ENCODE measurements at regions not wholly inside any gene's neighbourhood (a gene's known extent, or its start where the extent isn't known, plus 50 kb on each side); places are given as distances from the start of the nearest gene placed in this dataset.

DNA sequence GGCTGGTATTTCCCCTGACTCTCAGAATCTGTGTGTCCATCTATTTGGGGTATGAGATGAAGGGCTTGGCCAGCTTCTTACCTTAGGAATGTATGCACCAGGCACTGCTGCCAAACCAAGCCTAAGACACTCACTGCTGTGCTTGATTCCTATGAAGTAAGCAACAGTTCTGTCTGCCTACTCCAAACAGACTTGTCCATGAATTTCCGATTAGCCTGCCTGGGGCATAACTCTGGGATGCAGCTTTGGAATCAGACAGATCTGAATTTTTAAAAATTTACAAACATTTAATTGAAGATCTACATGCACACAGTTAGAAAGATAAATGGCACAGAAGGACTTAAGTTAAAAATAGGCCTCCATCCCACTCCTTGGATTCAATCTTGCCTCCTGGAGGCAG, 59.5 kb upstream of the JDP2 start:
- intact Hi-C loops (cut with DNase I) = no loop called here

DNA sequence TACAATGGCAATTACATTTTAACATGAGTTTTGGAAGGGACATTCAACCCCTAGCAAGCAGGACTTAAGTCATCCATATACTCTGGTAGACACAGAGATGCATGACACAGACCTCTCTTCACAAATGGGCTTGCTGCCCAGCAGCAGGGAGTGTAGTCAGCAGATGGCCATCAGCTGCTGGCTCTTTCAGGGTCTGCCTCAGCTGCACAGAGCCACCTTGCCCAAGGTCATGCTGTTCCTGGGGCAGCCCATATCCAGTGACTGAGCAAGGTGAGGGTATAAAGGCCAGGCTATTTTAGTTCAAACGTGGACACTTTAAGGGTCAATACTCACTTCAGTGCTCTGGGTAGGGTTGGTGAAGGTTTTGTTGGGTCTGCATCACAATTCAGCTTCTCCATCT, 58.3 kb upstream of the JDP2 start:
- intact Hi-C loops (cut with DNase I) = no loop called here
- DNase-seq (ENCODE audit: missing footprints) (no peak), ATAC-seq (peak; percentile 56)

More for the DNA sequence above, 59.5 kb upstream of the JDP2 start:
- ATAC-seq (no peak), DNase-seq (ENCODE audit: missing footprints) (no peak)

DNA sequence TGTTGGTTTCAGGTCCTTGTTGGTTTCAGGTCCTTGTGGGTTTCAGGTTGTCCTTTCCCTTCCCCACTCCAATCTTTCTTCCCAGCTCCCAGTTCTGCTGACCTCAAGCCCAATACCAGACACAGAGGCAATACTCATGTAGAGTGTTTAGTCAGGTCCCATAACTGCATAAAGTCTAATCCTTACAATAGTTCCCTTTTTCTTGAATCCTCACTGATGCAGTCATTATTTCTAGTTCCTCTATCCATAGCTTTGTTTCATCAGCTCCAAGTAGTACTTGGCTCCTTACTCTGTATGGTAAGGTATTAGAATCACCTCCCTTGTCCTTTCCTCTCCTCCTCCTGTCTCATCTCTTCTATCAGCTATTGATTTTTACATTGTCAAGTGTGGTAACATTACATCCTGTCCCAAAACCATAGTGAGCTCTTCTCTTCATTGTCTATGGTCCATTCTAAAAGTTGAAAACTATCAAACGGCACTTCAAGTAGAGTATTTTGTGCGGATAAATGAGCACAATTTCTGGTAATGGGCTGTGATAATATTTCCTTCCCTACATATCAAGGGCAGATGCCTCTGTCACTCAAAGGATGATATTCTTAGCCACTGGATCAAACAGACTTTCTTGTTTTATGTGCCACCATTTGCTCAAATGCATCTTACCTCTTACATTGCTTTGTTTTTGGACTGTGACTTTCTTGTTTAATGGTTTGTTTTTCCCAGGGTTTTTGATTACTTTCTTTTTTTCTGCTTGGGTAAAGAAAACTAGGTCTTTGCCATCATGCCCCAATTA, 57.2 kb upstream of the JDP2 start:
- intact Hi-C loops (cut with DNase I) = no loop called here
- DNase-seq (ENCODE audit: missing footprints) = no peak
- ATAC-seq = no peak

DNA sequence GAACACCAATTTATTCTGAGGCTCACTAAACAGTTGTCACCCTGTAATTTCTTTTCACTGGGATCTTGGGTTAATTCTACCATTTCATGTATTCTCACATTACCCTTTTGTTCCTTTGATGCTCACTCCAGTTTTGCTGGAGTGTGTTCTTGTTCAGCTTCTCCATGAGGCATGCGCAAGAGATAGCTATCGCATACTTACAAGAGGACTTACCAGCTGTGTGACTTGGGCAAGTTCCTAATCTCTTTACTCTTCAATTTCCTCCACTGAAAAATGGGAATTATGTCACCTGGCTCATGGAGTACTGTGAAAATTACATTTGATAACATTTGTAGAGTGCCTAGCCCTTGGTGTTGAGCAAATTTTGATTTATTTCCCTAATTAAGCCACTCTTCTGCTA, 56.5 kb upstream of the JDP2 start:
- DNase-seq (ENCODE audit: missing footprints) (no peak), ATAC-seq (no peak)
- intact Hi-C loops (cut with DNase I) = no loop called here

DNA sequence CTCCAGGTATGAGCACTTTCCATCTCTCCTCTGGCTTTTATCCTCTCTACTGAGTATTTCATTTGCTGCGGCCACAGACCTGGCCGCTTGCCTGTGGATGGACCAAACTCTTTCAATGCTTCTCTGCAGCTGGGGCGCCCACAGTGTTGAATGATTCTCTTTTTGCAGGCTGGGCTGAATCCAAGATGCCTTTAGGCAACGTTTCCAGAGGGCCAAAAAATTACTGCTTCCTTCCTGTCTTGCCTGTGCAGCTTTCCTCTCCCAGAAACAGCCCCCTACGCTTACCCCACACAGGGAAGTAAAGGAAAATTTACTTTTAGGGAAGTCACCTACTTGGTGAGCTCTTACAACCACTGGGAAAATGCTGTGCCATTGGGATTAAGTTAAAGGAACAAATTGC, 55.6 kb upstream of the JDP2 start:
- ATAC-seq (peak; percentile 42), DNase-seq (ENCODE audit: missing footprints) (no peak)
- intact Hi-C loops (cut with DNase I) = no loop called here

DNA sequence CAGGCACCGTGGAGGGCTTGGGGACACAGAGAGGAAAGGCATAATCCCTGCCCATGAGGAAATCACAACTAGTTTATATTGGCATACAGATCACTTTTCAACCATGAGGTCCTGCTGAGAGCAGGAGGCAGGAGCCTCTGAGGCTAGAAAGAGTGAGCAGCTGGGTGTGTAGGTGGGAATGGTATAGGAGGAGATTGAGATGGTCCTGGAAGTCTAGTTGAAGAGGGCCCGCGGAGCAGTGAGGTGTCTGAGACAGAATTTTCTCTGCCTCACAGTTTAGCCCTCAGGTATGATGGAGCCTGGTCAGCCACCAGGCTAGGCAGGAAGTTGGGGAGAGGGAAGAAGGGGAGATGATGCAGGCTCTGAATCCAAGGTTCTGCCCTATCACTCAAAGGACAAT, 54.7 kb upstream of the JDP2 start:
- DNase-seq (ENCODE audit: missing footprints) (no peak), ATAC-seq (no peak)
- intact Hi-C loops (cut with DNase I) = no loop called here

DNA sequence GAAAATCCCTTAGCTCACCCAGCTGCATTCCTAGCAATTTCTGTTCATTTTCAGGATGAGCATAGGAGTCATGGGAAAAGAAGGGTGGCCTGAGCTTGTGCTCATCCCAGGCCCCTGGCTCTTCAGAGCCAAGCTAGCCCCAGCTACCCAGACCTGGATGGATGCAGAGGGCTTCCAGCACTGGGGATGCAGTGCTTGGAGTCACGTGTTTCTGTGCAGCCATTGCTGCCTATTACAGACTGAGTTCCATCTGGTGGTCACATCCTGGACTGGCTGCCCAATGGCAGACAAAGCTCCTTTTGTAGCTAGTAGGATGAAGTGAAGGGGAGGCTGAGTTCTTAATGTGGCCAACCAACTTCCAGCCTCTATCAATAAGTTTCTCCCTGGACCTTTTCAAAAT, 54.2 kb upstream of the JDP2 start:
- intact Hi-C loops (cut with DNase I) = no loop called here
- no peak for DNase-seq (ENCODE audit: missing footprints)
- ATAC-seq = no peak

DNA sequence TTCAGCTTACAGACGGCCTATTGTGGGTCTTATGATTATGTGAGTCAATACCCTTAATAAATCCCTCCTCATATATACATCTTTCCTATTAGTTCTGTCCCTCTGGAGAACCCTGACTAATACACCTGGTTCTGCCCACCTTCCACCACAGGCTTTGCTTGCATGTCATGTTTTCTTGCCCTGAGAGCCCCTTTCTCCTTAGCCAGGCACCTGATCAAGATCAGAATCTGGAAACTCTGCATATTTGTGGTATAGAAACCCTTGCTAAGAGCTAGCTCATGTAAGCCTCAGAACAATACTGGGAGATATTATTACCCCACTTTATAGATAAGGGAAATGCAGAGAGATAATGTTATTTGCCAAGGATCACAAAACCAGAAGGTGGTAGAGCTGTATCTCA, 52.9 kb upstream of the JDP2 start:
- intact Hi-C loops (cut with DNase I) = no loop called here
- no peak for DNase-seq (ENCODE audit: missing footprints)
- no peak for ATAC-seq

DNA sequence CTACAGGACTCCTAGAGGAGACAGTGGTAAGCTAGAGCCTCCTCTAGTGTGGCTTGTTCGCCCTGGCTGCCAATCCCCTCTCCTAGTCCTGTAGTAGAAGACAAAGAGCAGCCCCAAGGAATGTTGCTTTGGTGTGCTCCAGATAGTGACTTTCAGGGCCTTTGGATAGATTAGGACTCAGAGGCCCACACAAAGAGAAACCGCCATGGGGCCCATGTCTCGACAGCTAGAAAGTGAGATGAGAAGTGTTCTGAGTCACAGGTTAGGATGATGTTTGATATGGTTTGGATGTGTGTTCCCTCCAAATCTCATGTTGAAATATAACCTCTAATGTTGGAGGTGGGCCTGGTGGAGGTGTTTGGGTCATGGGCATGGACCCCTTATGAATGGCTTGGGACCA, 51.8 kb upstream of the JDP2 start:
- intact Hi-C loops (cut with DNase I) = no loop called here
- DNase-seq (ENCODE audit: missing footprints) = no peak

More for the DNA sequence above, 51.8 kb upstream of the JDP2 start:
- no peak for ATAC-seq
